Right lobe of liver (tissue), 6 donors: ENCODE measurements at regions not wholly inside any gene's neighbourhood (a gene's known extent, or its start where the extent isn't known, plus 50 kb on each side); places are given as distances from the start of the nearest gene placed in this dataset.

Experiments used
- ATAC-seq, 4 donors: fragments of 200-7000 bp; cut with Tn5 transposase; one replicate each; pipeline ENCODE4 v1.9.1; 2020; ENCODE audit warnings: mild to moderate bottlenecking in 4 of 4, moderate library complexity in 4 of 4
- DNase-seq, 3 donors: peaks; one replicate each; pipeline ENCODE4 v3.0.0-alpha.2; 2020
- H3K27ac ChIP-seq, 3 donors: fragments of 200-600 bp; one replicate each; pipeline ENCODE4 v1.8.0; 2022
- H3K27me3 ChIP-seq, 2 donors: fragments of 200-600 bp; one replicate each; pipeline ENCODE4 v1.8.0; 2022
- H3K36me3 ChIP-seq, 4 donors: fragments of 200-600 bp; sonication (generic) in 1 of 4; one replicate each; pipeline versions ENCODE4 v1.5.1 to v1.8.0; 2017 to 2022; ENCODE audit warnings: control low read depth in 1 of 4
- H3K4me1 ChIP-seq, 4 donors: fragments of 200-600 bp; sonication (generic) in 1 of 4; one replicate each; pipeline versions ENCODE4 v1.5.1 to v1.8.0; 2017 to 2022; ENCODE audit warnings: control low read depth in 1 of 4
- H3K4me3 ChIP-seq, 3 donors: fragments of 200-600 bp; one replicate each; pipeline ENCODE4 v1.8.0; 2022
- H3K9me3 ChIP-seq, 4 donors: fragments of 200-600 bp; sonication (generic) in 1 of 4; one replicate each; pipeline versions ENCODE4 v1.5.1 to v1.8.0; 2017 to 2022; ENCODE audit warnings: control low read depth in 1 of 4
- POLR2A ChIP-seq: fragments of 450-650 bp; IDR thresholded peaks from one replicate; pipeline ENCODE4 v1.6.1; 2017; ENCODE audit warnings: antibody characterized with exemption, mild to moderate bottlenecking
- WGBS: methylation state at CpG from one replicate; pipeline ENCODE4 v1.1.6; 2018; ENCODE audit warnings: low coverage, low lambda C conversion rate; ENCODE audit not compliant: insufficient coverage; ENCODE audit errors: missing lambda C conversion rate; 5-methylcytosine and 5-hydroxymethylcytosine counted together
- intact Hi-C, 2 donors: fragments of 100-400 bp; cut with DNase I; formaldehyde crosslinking; loops; one replicate each; pipeline versions ENCODE4 v1.11.2 to v1.14.1; 2022
- TF ChIP-seq, protein P1 (sequence below), 4 donors: fragments of 200-600 bp in 3 of 4; fragments of 450-650 bp in 1 of 4; IDR thresholded peaks; one replicate each; pipeline versions ENCODE4 v1.5.1 to v1.8.0; 2016 to 2022; ENCODE audit warnings: antibody characterized with exemption in 4 of 4, mild to moderate bottlenecking in 2 of 4
- donor health status: DM: no; HTN: yes; CAD: no.
- donor health status: DM: no; HTN: no; CAD: no.
- donor health status: DM: no; HTN: no; CAD: no.
- donor health status: DM: no; HTN: yes; CAD: no.
- donor health status: DM: no; HTN: yes; CAD: no.

GRCh38 chr18:73962256-73962655 is 185.4 kb downstream of the FBXO15 start:
- ATAC-seq = no peak
- intact Hi-C loops = no loop called here
- 37% methylated on average over 3 of the region's 3 CpGs for WGBS

GRCh38 chr18:73961804-73962203 is 185.8 kb downstream of the FBXO15 start:
- no peak for ATAC-seq
- no peaks in the 10 kb centered on the region for H3K9me3 ChIP-seq
- TF ChIP-seq, protein P1, sequence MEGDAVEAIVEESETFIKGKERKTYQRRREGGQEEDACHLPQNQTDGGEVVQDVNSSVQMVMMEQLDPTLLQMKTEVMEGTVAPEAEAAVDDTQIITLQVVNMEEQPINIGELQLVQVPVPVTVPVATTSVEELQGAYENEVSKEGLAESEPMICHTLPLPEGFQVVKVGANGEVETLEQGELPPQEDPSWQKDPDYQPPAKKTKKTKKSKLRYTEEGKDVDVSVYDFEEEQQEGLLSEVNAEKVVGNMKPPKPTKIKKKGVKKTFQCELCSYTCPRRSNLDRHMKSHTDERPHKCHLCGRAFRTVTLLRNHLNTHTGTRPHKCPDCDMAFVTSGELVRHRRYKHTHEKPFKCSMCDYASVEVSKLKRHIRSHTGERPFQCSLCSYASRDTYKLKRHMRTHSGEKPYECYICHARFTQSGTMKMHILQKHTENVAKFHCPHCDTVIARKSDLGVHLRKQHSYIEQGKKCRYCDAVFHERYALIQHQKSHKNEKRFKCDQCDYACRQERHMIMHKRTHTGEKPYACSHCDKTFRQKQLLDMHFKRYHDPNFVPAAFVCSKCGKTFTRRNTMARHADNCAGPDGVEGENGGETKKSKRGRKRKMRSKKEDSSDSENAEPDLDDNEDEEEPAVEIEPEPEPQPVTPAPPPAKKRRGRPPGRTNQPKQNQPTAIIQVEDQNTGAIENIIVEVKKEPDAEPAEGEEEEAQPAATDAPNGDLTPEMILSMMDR (IDR thresholded peaks at IDR 0.05) = no peak
- TF ChIP-seq POLR2A = no peak
- no peak for DNase-seq
- no peak overlapping the region for H3K27ac ChIP-seq
- H3K27me3 ChIP-seq = no peaks in the 10 kb centered on the region
- intact Hi-C loops = no loop called here
- H3K4me3 ChIP-seq = no peak overlapping the region
- no peaks in the 10 kb centered on the region for H3K4me1 ChIP-seq
- no peaks in the 10 kb centered on the region for H3K36me3 ChIP-seq

More at GRCh38 chr18:73962256-73962655, 185.4 kb downstream of the FBXO15 start:
- TF ChIP-seq POLR2A = no peak
- TF ChIP-seq, protein P1 (IDR thresholded peaks at IDR 0.05) = no peak
- Histone ChIP-seq H3K27ac (no peak overlapping the region), H3K27me3 (no peaks in the 10 kb centered on the region), H3K4me1 (no peaks in the 10 kb centered on the region), H3K4me3 (no peak overlapping the region), H3K36me3 (no peaks in the 10 kb centered on the region), H3K9me3 (no peaks in the 10 kb centered on the region)
- DNase-seq = no peak

GRCh38 chr18:73959352-73959751 is 188.3 kb downstream of the FBXO15 start:
- TF ChIP-seq POLR2A = no peak
- TF ChIP-seq, protein P1 (IDR thresholded peaks at IDR 0.05) = no peak
- DNase-seq (no peak), ATAC-seq (no peak)
- no peaks in the 10 kb centered on the region for H3K9me3 ChIP-seq
- 35% methylated on average over 4 of the region's 5 CpGs for WGBS
- no peak overlapping the region for H3K27ac ChIP-seq
- intact Hi-C loops = no loop called here
- no peaks in the 10 kb centered on the region for H3K27me3 ChIP-seq
- no peak overlapping the region for H3K4me3 ChIP-seq
- H3K4me1 ChIP-seq = no peaks in the 10 kb centered on the region
- H3K36me3 ChIP-seq = no peaks in the 10 kb centered on the region

DNA sequence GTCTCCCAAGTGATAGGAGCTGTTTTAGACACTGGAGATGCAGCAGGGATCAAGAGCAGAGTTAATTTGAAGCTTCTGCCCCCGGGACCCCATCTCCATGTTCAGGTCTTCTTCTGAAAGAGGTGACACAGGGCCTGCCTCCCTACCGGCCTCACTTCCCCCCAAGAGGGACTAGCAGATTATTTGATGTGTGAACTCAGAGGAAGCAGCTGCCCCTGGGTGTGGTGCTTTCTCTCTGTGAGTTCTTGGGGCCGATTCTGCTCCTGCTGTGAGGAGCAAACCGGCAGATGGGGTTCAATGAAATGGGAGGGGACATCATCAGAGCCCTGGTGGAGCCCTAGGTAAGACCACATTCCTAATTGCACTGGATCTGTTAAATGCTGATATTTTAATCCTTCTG is 193.4 kb downstream of the FBXO15 start:
- TF ChIP-seq, protein P1 (IDR thresholded peaks at IDR 0.05) = no peak
- TF ChIP-seq POLR2A = no peak
- no peaks in the 10 kb centered on the region for H3K27me3 ChIP-seq
- WGBS = 16% methylated on average over 3 of the region's 4 CpGs
- intact Hi-C loops = no loop called here
- DNase-seq (no peak), ATAC-seq (no peak)
- no peak overlapping the region for H3K27ac ChIP-seq
- no peaks in the 10 kb centered on the region for H3K9me3 ChIP-seq
- H3K36me3 ChIP-seq = no peaks in the 10 kb centered on the region
- no peaks in the 10 kb centered on the region for H3K4me1 ChIP-seq
- no peak overlapping the region for H3K4me3 ChIP-seq

DNA sequence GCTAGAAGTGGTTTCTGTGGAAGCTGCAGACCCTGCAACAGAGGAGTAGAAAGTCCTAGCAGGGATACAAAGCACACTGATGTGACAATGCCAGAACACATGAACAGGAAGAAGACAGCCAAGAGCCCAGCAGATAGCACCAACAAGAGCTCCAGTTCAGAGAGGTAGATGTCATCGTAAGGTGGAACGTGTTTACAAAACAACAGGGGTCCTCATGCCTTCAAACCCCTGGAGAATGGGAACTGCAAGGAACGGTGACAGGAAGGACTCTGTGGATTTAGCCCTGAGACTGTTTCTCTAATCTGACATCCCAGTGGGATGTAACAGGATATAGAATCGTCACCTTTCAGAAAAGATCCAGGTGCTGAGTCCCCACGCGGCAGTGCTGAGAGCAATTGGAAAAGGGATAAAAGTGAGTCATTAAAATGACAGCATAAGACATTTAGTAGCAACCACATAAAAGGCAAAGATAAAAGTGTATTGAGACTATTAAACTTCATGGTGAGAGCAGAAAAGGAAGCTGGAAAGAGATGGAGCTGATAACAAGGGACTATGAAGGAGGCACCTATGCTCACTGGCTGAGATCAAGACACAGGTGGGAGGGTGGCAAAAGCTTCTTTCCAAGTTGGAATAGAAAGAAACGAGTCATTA is 195.2 kb downstream of the FBXO15 start:
- Histone ChIP-seq H3K4me3 (no peak overlapping the region), H3K4me1 (no peaks in the 10 kb centered on the region), H3K27ac (no peak overlapping the region), H3K9me3 (no peaks in the 10 kb centered on the region), H3K36me3 (no peaks in the 10 kb centered on the region), H3K27me3 (no peaks in the 10 kb centered on the region)
- 26% methylated on average over 7 of the region's 7 CpGs for WGBS
- intact Hi-C loops = no loop called here
- no peak for ATAC-seq
- TF ChIP-seq, protein P1 (IDR thresholded peaks at IDR 0.05) = no peak
- no peak for TF ChIP-seq POLR2A
- no peak for DNase-seq
